HFFc6 (cell line): ENCODE measurements at regions not wholly inside any gene's neighbourhood (a gene's known extent, or its start where the extent isn't known, plus 50 kb on each side); places are given as distances from the start of the nearest gene placed in this dataset.

Experiments
- DNase-seq: peaks from one replicate; pipeline ENCODE4 v3.0.0-alpha.2; 2018
- H3K27ac Mint-ChIP-seq: 2 replicates; pipeline ENCODE4 v1.8.0; 2020; ENCODE audit warnings: mild to moderate bottlenecking, mixed read lengths
- H3K27me3 Mint-ChIP-seq: 2 replicates; pipeline ENCODE4 v1.8.0; 2021; ENCODE audit warnings: mild to moderate bottlenecking, moderate library complexity, mixed read lengths; ENCODE audit not compliant: insufficient read depth
- H3K36me3 Mint-ChIP-seq: 2 replicates; pipeline ENCODE4 v1.8.0; 2021; ENCODE audit warnings: low read depth, mixed read lengths
- H3K4me1 Mint-ChIP-seq: 2 replicates; pipeline ENCODE4 v1.8.0; 2020; ENCODE audit warnings: low read depth, mixed read lengths
- H3K4me3 Mint-ChIP-seq: 2 replicates; pipeline ENCODE4 v1.8.0; 2020; ENCODE audit warnings: mild to moderate bottlenecking, moderate library complexity, mixed read lengths
- H3K9me3 Mint-ChIP-seq: 2 replicates; pipeline ENCODE4 v1.8.0; 2020; ENCODE audit warnings: mild to moderate bottlenecking, mixed read lengths
- CTCF ChIP-seq: fragments of 200-600 bp; sonication (generic); IDR thresholded peaks from 2 replicates; pipeline ENCODE4 v1.5.0; 2021; ENCODE audit warnings: antibody characterized with exemption, mild to moderate bottlenecking

DNA sequence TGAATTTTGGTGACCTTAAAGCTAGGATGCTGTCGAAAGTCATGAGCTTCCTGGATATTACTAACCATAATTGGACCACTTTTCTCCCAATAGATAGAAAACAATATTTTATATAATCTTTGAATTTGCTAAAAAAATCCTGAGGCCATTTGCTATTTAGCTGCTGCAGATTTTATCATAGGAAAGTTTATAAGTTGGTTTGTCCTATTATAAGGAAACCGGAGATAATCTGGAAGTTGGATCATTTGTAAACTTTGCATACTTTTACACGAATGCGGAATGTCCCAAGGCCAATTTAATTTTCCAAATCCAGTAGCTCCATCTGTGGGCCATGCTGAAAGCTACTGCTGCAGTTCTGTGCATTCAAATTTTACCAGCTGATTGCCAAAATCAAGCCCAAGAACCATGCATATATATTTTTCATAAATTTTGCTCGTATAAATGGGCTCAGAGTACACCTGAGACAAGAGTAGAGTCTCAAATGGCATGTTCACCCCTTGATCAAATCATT, 378.3 kb downstream of the FAM181B start:
- Mint-ChIP-seq H3K27ac (no peak overlapping the region), H3K9me3 (peaks cover 24% of the 10 kb centered on the region), H3K4me3 (no peak overlapping the region), H3K36me3 (no peaks in the 10 kb centered on the region), H3K27me3 (no peaks in the 10 kb centered on the region), H3K4me1 (no peaks in the 10 kb centered on the region)
- no peak for DNase-seq
- TF ChIP-seq CTCF: no peak

DNA sequence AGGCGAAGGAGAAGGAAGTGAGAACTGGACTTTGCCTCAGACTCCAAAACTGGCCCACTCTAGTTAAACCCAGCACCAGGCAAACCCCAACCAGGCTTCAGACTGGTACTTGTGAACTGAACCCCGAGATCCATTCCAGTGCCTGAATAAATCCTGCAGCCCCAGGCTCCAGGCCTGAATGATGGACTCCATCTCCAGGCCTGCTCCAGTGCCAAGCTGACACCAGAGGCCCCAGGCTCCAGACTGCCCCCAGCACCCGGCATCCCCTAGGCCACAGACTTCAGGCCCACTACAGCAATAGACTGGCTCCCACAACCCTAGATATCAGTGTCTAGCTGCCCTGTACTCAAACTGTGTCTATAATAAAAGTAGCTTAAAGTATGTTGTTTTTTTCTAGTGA, 406.8 kb downstream of the FAM181B start:
- Mint-ChIP-seq H3K36me3 (no peaks in the 10 kb centered on the region), H3K27ac (no peak overlapping the region), H3K9me3 (peaks cover 25% of the 10 kb centered on the region), H3K4me1 (no peaks in the 10 kb centered on the region), H3K27me3 (no peaks in the 10 kb centered on the region), H3K4me3 (no peak overlapping the region)
- no peak for DNase-seq
- TF ChIP-seq CTCF: no peak

GRCh38 chr11:82321206-82321605, 412.5 kb downstream of the FAM181B start:
- H3K36me3 Mint-ChIP-seq: no peaks in the 10 kb centered on the region
- H3K9me3 Mint-ChIP-seq: peaks cover 48% of the 10 kb centered on the region
- no peak for TF ChIP-seq CTCF
- H3K27ac Mint-ChIP-seq: no peak overlapping the region
- no peaks in the 10 kb centered on the region for H3K4me1 Mint-ChIP-seq
- H3K27me3 Mint-ChIP-seq: no peaks in the 10 kb centered on the region
- no peak for DNase-seq
- H3K4me3 Mint-ChIP-seq: no peak overlapping the region

DNA sequence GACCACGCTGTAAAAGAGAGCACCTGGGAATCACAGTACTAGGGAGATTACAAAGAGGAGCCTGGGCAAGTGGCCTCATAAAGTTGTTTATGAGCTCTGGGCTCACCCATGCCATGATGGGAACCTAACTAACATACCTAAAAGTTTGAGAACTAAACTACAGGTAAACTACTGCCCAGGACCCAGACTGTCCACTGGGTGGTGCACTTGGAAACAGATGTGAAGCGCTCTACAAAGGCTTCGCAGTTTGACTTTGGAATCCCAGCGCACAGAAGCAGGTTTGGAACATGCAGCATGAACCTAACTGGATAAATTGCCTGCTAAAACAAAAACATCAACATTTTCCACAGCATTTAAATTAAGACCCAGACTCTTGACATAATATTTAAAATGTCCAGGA, 418.6 kb downstream of the FAM181B start:
- Mint-ChIP-seq H3K4me1 (no peaks in the 10 kb centered on the region), H3K27me3 (no peaks in the 10 kb centered on the region), H3K9me3 (peaks cover 61% of the 10 kb centered on the region), H3K36me3 (no peaks in the 10 kb centered on the region), H3K4me3 (no peak overlapping the region), H3K27ac (no peak overlapping the region)
- no peak for DNase-seq
- TF ChIP-seq CTCF: no peak

DNA sequence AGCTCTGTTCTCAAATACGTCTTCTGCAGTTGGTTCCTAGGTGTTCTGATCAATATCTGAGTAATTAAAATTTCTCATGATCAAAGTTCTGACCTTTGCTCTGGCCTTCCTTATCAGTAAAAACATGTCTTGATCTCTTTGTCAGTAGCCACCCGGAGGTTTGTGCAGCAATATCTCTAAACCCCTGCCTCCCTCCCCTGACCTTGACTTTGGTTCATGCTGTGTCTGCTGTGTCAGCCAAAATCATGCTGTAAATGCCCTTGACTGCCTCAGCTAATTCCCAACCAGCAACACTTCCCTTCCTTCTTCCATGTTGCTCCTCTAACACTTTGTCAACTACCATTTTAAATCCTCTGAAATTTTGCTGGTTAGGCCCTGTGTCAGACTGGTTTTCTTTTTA, 424.7 kb downstream of the FAM181B start:
- no peak for TF ChIP-seq CTCF
- Mint-ChIP-seq H3K4me1 (no peaks in the 10 kb centered on the region), H3K27me3 (no peaks in the 10 kb centered on the region), H3K9me3 (peaks cover 52% of the 10 kb centered on the region), H3K4me3 (no peak overlapping the region), H3K36me3 (no peaks in the 10 kb centered on the region), H3K27ac (no peak overlapping the region)
- no peak for DNase-seq

DNA sequence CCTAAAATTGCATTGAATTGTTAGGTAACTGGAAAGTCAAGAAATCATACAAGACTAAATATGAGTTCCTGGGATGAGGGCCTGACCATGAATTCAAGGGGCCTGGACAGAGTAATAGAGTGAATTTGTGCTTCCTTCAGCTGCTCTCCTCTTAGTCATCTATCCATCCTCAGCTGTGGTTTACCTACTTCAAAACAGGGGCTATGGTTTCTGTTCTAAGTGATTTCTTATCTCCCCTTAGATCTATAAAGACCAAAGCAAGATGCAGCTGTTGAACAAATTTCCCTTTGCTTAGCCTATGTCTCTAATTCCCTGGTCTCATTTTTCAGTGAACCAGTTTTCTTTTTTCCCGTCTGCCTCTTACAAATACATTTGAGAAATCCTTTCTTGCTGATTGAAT, 428.5 kb downstream of the FAM181B start:
- Mint-ChIP-seq H3K4me1 (no peaks in the 10 kb centered on the region), H3K27ac (no peak overlapping the region), H3K4me3 (no peak overlapping the region), H3K36me3 (no peaks in the 10 kb centered on the region), H3K9me3 (peaks cover 52% of the 10 kb centered on the region), H3K27me3 (peaks cover 2% of the 10 kb centered on the region; the same call in 1 of the 2 replicates)
- no peak for DNase-seq
- no peak for TF ChIP-seq CTCF
